Thyroid gland (tissue), 4 donors: ENCODE measurements at regions not wholly inside any gene's neighbourhood (a gene's known extent, or its start where the extent isn't known, plus 50 kb on each side); places are given as distances from the start of the nearest gene placed in this dataset.

Experiments used
- POLR2A ChIP-seq, 2 donors: fragments of 450-650 bp; IDR thresholded peaks; one replicate each; pipeline ENCODE4 v1.6.1; 2017; ENCODE audit warnings: antibody characterized with exemption in 2 of 2, mild to moderate bottlenecking in 2 of 2, moderate library complexity in 1 of 2
- TF ChIP-seq, protein P1 (sequence below), 6 experiments: fragments of 200-600 bp in 3 of 6; fragments of 450-650 bp in 3 of 6; sonication (generic) in 3 of 6; IDR thresholded peaks; one replicate each; pipeline ENCODE4 v1.5.1; 2016 to 2019; ENCODE audit warnings: antibody characterized with exemption in 6 of 6, mild to moderate bottlenecking in 2 of 6, inconsistent platforms in 1 of 6, moderate library complexity in 1 of 6

DNA sequence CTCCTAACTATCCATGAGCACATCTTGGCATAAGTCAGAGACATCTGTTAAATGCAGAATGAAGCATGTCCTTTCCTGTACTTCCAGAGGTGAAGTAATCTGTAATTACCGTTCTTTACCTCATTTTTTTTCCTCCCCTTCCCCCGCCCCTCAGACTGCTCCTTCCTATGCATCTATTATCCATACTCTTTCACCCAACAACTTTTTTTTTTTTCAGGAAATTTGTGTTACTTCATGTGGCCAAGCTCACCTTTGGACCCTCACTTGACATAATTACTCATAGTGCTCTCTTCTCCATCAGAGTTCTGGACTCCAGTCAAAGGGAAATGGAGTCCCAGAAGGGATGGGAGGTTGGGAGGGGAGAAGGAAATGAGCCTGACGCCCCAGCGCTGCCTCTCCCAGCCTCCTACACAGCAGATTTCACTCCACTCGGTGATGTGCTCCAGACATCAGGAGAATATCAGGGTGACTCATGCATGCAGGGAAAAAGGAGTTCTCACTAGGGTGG is 568.8 kb downstream of the STIM2 start:
- TF ChIP-seq, protein P1, sequence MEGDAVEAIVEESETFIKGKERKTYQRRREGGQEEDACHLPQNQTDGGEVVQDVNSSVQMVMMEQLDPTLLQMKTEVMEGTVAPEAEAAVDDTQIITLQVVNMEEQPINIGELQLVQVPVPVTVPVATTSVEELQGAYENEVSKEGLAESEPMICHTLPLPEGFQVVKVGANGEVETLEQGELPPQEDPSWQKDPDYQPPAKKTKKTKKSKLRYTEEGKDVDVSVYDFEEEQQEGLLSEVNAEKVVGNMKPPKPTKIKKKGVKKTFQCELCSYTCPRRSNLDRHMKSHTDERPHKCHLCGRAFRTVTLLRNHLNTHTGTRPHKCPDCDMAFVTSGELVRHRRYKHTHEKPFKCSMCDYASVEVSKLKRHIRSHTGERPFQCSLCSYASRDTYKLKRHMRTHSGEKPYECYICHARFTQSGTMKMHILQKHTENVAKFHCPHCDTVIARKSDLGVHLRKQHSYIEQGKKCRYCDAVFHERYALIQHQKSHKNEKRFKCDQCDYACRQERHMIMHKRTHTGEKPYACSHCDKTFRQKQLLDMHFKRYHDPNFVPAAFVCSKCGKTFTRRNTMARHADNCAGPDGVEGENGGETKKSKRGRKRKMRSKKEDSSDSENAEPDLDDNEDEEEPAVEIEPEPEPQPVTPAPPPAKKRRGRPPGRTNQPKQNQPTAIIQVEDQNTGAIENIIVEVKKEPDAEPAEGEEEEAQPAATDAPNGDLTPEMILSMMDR (IDR thresholded peaks at IDR 0.05): no peak
- no peak for TF ChIP-seq POLR2A (IDR thresholded peaks at IDR 0.05)
